SK-N-DZ (cell line): ENCODE measurements at regions not wholly inside any gene's neighbourhood (a gene's known extent, or its start where the extent isn't known, plus 50 kb on each side); places are given as distances from the start of the nearest gene placed in this dataset.

ENCODE experiments used
- DNase-seq: peaks from one replicate; pipeline ENCODE4 v3.0.0-alpha.2; 2015; ENCODE audit warnings: low spot score

- no peak for DNase-seq
Measured at GRCh38 chr13:82701020-82701419, 1181.3 kb downstream of the SLITRK1 start.

GRCh38 chr13:82698941-82699340 lies 1183.3 kb downstream of the SLITRK1 start:
- DNase-seq, result no peak

- DNase-seq, result no peak
Measured at GRCh38 chr13:82698383-82698782, 1183.9 kb downstream of the SLITRK1 start.

GRCh38 chr13:82693607-82694006 lies 1188.7 kb downstream of the SLITRK1 start:
- DNase-seq, result no peak

GRCh38 chr13:82688400-82688994 lies 1193.8 kb downstream of the SLITRK1 start:
- no peak for DNase-seq

GRCh38 chr13:82687884-82688283 lies 1194.4 kb downstream of the SLITRK1 start:
- no peak for DNase-seq

- no peak for DNase-seq
Measured at GRCh38 chr13:82681535-82681934, 1200.7 kb downstream of the SLITRK1 start.

- DNase-seq, result no peak
Measured at GRCh38 chr13:82678052-82678451, 1204.2 kb downstream of the SLITRK1 start.

- DNase-seq, result no peak
Measured at GRCh38 chr13:82675024-82675423, 1207.2 kb downstream of the SLITRK1 start.

- DNase-seq, result no peak
Measured at GRCh38 chr13:82674546-82674945, 1207.7 kb downstream of the SLITRK1 start.

GRCh38 chr13:82672248-82672647 lies 1210.0 kb downstream of the SLITRK1 start:
- DNase-seq, result no peak

- no peak for DNase-seq
Measured at GRCh38 chr13:82664183-82664582, 1218.1 kb downstream of the SLITRK1 start.

GRCh38 chr13:82661126-82661525 lies 1221.1 kb downstream of the SLITRK1 start:
- no peak for DNase-seq

GRCh38 chr13:82658811-82659210 lies 1223.5 kb downstream of the SLITRK1 start:
- no peak for DNase-seq

GRCh38 chr13:82657471-82657870 lies 1224.8 kb downstream of the SLITRK1 start:
- DNase-seq, result no peak

- DNase-seq, result no peak
Measured at GRCh38 chr13:82654861-82655855, 1227.1 kb downstream of the SLITRK1 start.

GRCh38 chr13:82654143-82654542 lies 1228.1 kb downstream of the SLITRK1 start:
- DNase-seq, result no peak

GRCh38 chr13:82647540-82647939 lies 1234.7 kb downstream of the SLITRK1 start:
- no peak for DNase-seq

- DNase-seq, result no peak
Measured at GRCh38 chr13:82636119-82636518, 1246.2 kb downstream of the SLITRK1 start.

- DNase-seq, result no peak
Measured at GRCh38 chr13:82634946-82635345, 1247.3 kb downstream of the SLITRK1 start.

- DNase-seq, result no peak
Measured at GRCh38 chr13:82627183-82627582, 1255.1 kb downstream of the SLITRK1 start.

GRCh38 chr13:82625717-82626116 lies 1256.6 kb downstream of the SLITRK1 start:
- no peak for DNase-seq

- no peak for DNase-seq
Measured at GRCh38 chr13:82615043-82615442, 1267.2 kb downstream of the SLITRK1 start.
